ENCODE measurements at regions not wholly inside any gene's neighbourhood (a gene's known extent, or its start where the extent isn't known, plus 50 kb on each side); places are given as distances from the start of the nearest gene placed in this dataset.

DNA sequence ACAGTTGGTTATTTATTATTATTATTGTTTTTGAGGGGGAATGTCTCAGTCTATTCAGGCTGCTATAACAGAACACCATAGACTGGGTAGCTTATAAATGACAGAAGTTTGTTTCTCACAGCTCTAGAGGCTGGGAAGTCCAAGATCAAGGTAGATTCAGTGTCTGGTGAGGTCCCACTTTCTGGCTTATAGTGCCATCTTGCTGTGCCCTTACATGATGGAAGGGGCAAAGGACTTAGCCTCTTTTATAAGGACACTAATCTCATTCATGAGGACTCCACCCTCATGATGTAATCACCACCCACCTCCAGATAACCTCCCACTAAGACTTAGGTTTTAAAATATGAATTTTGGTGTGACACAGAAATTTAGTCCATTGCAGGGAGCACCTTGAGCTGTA lies 224.6 kb downstream of the HAPSTR1 start:
- H3K27ac ChIP-seq (ENCODE audit: insufficient read depth, low read depth, low read length): no peak overlapping the region
- H3K9me1 ChIP-seq (replicated peaks; ENCODE audit: control insufficient read depth, extremely low read depth, insufficient read depth, low read length): no peaks in the 10 kb centered on the region
- H3K9me3 ChIP-seq (replicated peaks; ENCODE audit: control insufficient read depth, insufficient read depth, low read length): no peaks in the 10 kb centered on the region
- TF ChIP-seq EZH2 (IDR thresholded peaks at IDR 0.05; ENCODE audit: borderline replicate concordance, low read depth, low read length, severe bottlenecking): no peak
- TF ChIP-seq, protein P1, sequence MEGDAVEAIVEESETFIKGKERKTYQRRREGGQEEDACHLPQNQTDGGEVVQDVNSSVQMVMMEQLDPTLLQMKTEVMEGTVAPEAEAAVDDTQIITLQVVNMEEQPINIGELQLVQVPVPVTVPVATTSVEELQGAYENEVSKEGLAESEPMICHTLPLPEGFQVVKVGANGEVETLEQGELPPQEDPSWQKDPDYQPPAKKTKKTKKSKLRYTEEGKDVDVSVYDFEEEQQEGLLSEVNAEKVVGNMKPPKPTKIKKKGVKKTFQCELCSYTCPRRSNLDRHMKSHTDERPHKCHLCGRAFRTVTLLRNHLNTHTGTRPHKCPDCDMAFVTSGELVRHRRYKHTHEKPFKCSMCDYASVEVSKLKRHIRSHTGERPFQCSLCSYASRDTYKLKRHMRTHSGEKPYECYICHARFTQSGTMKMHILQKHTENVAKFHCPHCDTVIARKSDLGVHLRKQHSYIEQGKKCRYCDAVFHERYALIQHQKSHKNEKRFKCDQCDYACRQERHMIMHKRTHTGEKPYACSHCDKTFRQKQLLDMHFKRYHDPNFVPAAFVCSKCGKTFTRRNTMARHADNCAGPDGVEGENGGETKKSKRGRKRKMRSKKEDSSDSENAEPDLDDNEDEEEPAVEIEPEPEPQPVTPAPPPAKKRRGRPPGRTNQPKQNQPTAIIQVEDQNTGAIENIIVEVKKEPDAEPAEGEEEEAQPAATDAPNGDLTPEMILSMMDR (IDR thresholded peaks at IDR 0.05; ENCODE audit: extremely low read depth in 1 of 2, insufficient read depth in 1 of 2, low read depth in 1 of 2, low read length in 2 of 2): no peak
- no peak for TF ChIP-seq FOS (IDR thresholded peaks at IDR 0.05; ENCODE audit: borderline replicate concordance, insufficient read depth, low read length)
- no peak for TF ChIP-seq POLR2A (IDR thresholded peaks at IDR 0.05; ENCODE audit: low read depth, low read length)
- TF ChIP-seq GATA2 (IDR thresholded peaks at IDR 0.05; ENCODE audit: insufficient read depth, insufficient read length, low read depth, low read length): no peak
- TF ChIP-seq JUN (IDR thresholded peaks at IDR 0.05; ENCODE audit: borderline replicate concordance, insufficient read depth, insufficient read length, low read depth): no peak
- no peak for TF ChIP-seq MYC (IDR thresholded peaks at IDR 0.05; ENCODE audit: low read depth, low read length)
- no peak for TF ChIP-seq POLR2AphosphoS5 (IDR thresholded peaks at IDR 0.05; ENCODE audit: insufficient read depth, low read depth, low read length)
- TF ChIP-seq, protein P2, sequence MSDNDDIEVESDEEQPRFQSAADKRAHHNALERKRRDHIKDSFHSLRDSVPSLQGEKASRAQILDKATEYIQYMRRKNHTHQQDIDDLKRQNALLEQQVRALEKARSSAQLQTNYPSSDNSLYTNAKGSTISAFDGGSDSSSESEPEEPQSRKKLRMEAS (IDR thresholded peaks at IDR 0.05; ENCODE audit: insufficient read depth, insufficient read length): no peak
- FAIRE-seq: peak; percentile 4
- H3K4me3 ChIP-seq (replicated peaks in 1 of 3; ENCODE audit: insufficient read depth in 1 of 3, low read depth in 1 of 3, low read length in 3 of 3): no peak overlapping the region
- no peak for DNase-seq (ENCODE audit: low read depth, low spot score)
- BruUV-seq (replicated peaks): no TSS peak
- intact Hi-C loops (cut with micrococcal nuclease) (no loop called here), dilution Hi-C loops (cut with MboI; ENCODE audit: extremely low pct_ligation_motif_present, low sequenced_read_pairs) (no loop called here)
- H3K4me2 ChIP-seq (ENCODE audit: insufficient read depth, low read length): no peak overlapping the region
- CTCF ChIA-PET: no interaction called here
- no peaks in the 10 kb centered on the region for H3K27me3 ChIP-seq (ENCODE audit: control insufficient read depth in 2 of 2, insufficient read depth in 2 of 2, low read length in 2 of 2)
- H3K79me2 ChIP-seq (ENCODE audit: control insufficient read depth, insufficient read depth, low read length): no peaks in the 10 kb centered on the region
- POLR2A ChIA-PET: no interaction called here
- H4K20me1 ChIP-seq (replicated peaks; ENCODE audit: control insufficient read depth, extremely low read depth, insufficient read depth, low read length): no peaks in the 10 kb centered on the region
- no peak overlapping the region for H2AFZ ChIP-seq (ENCODE audit: low read depth, low read length)
- no peak overlapping the region for H3K9ac ChIP-seq (replicated peaks; ENCODE audit: extremely low read depth, insufficient read depth, low read length)
- no peaks in the 10 kb centered on the region for H3K36me3 ChIP-seq (ENCODE audit: control insufficient read depth in 2 of 2, extremely low read depth in 1 of 2, insufficient read depth in 2 of 2, low read length in 2 of 2)
- H3K4me1 ChIP-seq (ENCODE audit: control insufficient read depth, extremely low read depth, insufficient read depth, low read length): no peaks in the 10 kb centered on the region
